BLaER1 (cell line): ENCODE measurements at regions not wholly inside any gene's neighbourhood (a gene's known extent, or its start where the extent isn't known, plus 50 kb on each side); places are given as distances from the start of the nearest gene placed in this dataset.
"Not testable (repeated sequence)": the region's sequence is repeated elsewhere in the genome, so short reads cannot be mapped to it uniquely, and the experiment has no call there.

Experiments
- H3K27ac ChIP-seq: shearing (Covaris generic); formaldehyde crosslinking; 2 replicates; pipeline ENCODE4 v1.8.1; 2022
- H3K27me3 ChIP-seq: shearing (Covaris generic); formaldehyde crosslinking; 2 replicates; pipeline ENCODE4 v1.8.1; 2022
- H3K36me3 ChIP-seq: shearing (Covaris generic); formaldehyde crosslinking; 2 replicates; pipeline ENCODE4 v1.8.1; 2022
- H3K4me1 ChIP-seq: shearing (Covaris generic); formaldehyde crosslinking; 2 replicates; pipeline ENCODE4 v1.8.1; 2022
- H3K4me2 ChIP-seq: shearing (Covaris generic); formaldehyde crosslinking; 2 replicates; pipeline ENCODE4 v1.8.1; 2022
- H3K4me3 ChIP-seq: shearing (Covaris generic); formaldehyde crosslinking; 2 replicates; pipeline ENCODE4 v1.8.1; 2022
- H3K9ac ChIP-seq: shearing (Covaris generic); formaldehyde crosslinking; 2 replicates; pipeline ENCODE4 v1.8.1; 2022
- H3K9me3 ChIP-seq: shearing (Covaris generic); formaldehyde crosslinking; 2 replicates; pipeline ENCODE4 v1.8.1; 2022
- H4K20me1 ChIP-seq: shearing (Covaris generic); formaldehyde crosslinking; 2 replicates; pipeline ENCODE4 v1.8.1; 2022
- Cebpa-rat ChIP-seq: shearing (Covaris generic); IDR thresholded peaks from 2 replicates; pipeline ENCODE4 v1.8.1; 2022

- no peak overlapping the region for H3K4me3 ChIP-seq
- no peak overlapping the region for H3K9ac ChIP-seq
- H4K20me1 ChIP-seq, result no peaks in the 10 kb centered on the region
- no peak for TF ChIP-seq Cebpa-rat
- no peak overlapping the region for H3K4me2 ChIP-seq
- H3K36me3 ChIP-seq, result no peaks in the 10 kb centered on the region
- H3K27ac ChIP-seq, result no peak overlapping the region
- no peaks in the 10 kb centered on the region for H3K9me3 ChIP-seq
- no peaks in the 10 kb centered on the region for H3K27me3 ChIP-seq
- peaks cover 8% of the 10 kb centered on the region for H3K4me1 ChIP-seq
Measured at GRCh38 chr2:118582058-118582457, 265.4 kb downstream of the EN1 start.

- no peak overlapping the region for H3K4me2 ChIP-seq
Measured at GRCh38 chr2:118580651-118581050, 266.8 kb downstream of the EN1 start.

GRCh38 chr2:118580107-118580506, 267.3 kb downstream of the EN1 start:
- no peaks in the 10 kb centered on the region for H4K20me1 ChIP-seq
- H3K4me1 ChIP-seq, result peaks cover 8% of the 10 kb centered on the region
- no peaks in the 10 kb centered on the region for H3K9me3 ChIP-seq
- no peak overlapping the region for H3K9ac ChIP-seq
- TF ChIP-seq Cebpa-rat, result no peak
- no peaks in the 10 kb centered on the region for H3K27me3 ChIP-seq
- no peak overlapping the region for H3K27ac ChIP-seq
- H3K4me3 ChIP-seq, result no peak overlapping the region
- H3K4me2 ChIP-seq, result no peak overlapping the region
- no peaks in the 10 kb centered on the region for H3K36me3 ChIP-seq

More at GRCh38 chr2:118580651-118581050, 266.8 kb downstream of the EN1 start:
- Histone ChIP-seq H3K9ac (no peak overlapping the region), H3K4me1 (peaks cover 8% of the 10 kb centered on the region), H3K27me3 (no peaks in the 10 kb centered on the region), H4K20me1 (no peaks in the 10 kb centered on the region), H3K4me3 (no peak overlapping the region), H3K9me3 (no peaks in the 10 kb centered on the region), H3K27ac (no peak overlapping the region), H3K36me3 (no peaks in the 10 kb centered on the region)
- TF ChIP-seq Cebpa-rat, result no peak

- Histone ChIP-seq H3K27ac (no peak overlapping the region), H3K4me3 (no peak overlapping the region), H3K9me3 (no peaks in the 10 kb centered on the region), H3K4me1 (peaks cover under 1% of the 10 kb centered on the region; the same call in 1 of the 2 replicates), H3K27me3 (no peaks in the 10 kb centered on the region), H3K4me2 (no peak overlapping the region), H3K36me3 (no peaks in the 10 kb centered on the region), H4K20me1 (no peaks in the 10 kb centered on the region), H3K9ac (no peak overlapping the region)
- no peak for TF ChIP-seq Cebpa-rat
Measured at GRCh38 chr2:118577202-118577601, 270.2 kb downstream of the EN1 start.

DNA sequence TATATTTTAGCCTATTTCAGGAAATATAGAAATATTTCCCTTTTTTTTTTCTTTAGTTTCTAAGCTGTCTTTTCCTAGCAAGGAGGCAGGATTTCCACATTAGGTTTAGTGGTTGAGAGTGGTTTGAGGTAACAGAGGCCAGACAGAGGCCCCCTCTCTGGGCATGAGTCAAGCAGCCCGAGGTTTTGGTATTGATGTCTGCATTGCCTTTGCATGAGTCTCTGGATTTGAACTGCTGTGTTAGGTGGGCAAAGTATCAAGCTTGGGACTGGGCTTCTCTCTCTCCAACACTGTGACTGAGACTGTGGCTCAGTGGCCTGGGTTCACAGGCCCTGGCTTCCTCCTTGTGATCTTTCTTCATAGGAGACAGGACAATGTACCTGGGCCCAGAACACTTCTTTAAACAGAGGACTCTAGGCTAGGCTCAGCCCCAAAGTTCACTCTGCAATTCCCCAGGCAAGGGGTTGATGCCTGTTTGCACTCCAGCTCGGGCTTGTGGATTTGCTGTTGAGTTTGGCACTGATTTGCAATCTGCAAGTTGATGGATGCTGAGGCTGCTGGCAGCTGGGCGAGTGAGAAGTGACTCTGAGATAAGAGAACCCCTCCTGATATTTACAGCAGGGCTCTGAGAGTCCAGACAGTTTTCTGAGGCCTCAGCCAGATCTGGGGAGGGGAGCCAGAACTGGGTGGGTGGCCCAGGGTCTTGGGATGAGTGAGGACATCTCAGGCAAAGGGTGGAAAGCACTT, 271.2 kb downstream of the EN1 start:
- no peak overlapping the region for H3K27ac ChIP-seq
- H3K4me2 ChIP-seq, result no peak overlapping the region
- no peaks in the 10 kb centered on the region for H3K36me3 ChIP-seq
- H4K20me1 ChIP-seq, result no peaks in the 10 kb centered on the region
- H3K27me3 ChIP-seq, result no peaks in the 10 kb centered on the region
- H3K9ac ChIP-seq, result no peak overlapping the region
- H3K4me3 ChIP-seq, result no peak overlapping the region
- no peaks in the 10 kb centered on the region for H3K9me3 ChIP-seq
- H3K4me1 ChIP-seq, result peaks cover 4% of the 10 kb centered on the region
- TF ChIP-seq Cebpa-rat, result no peak

- H4K20me1 ChIP-seq, H3K9ac ChIP-seq, H3K36me3 ChIP-seq, H3K4me2 ChIP-seq, H3K27me3 ChIP-seq, H3K9me3 ChIP-seq, H3K27ac ChIP-seq, H3K4me1 ChIP-seq, H3K4me3 ChIP-seq: not testable (repeated sequence)
Measured at GRCh38 chr2:118572380-118572779, 275.1 kb downstream of the EN1 start.

GRCh38 chr2:118569876-118570535, 277.4 kb downstream of the EN1 start:
- Histone ChIP-seq H3K36me3 (no peaks in the 10 kb centered on the region), H3K27ac (no peak overlapping the region), H3K9ac (no peak overlapping the region), H3K4me2 (no peak overlapping the region), H3K4me1 (peaks cover 7% of the 10 kb centered on the region), H4K20me1 (no peaks in the 10 kb centered on the region), H3K9me3 (no peaks in the 10 kb centered on the region), H3K27me3 (no peaks in the 10 kb centered on the region), H3K4me3 (no peak overlapping the region)
- TF ChIP-seq Cebpa-rat, result no peak

GRCh38 chr2:118568700-118569099, 278.7 kb downstream of the EN1 start:
- H3K4me1 ChIP-seq, result peaks cover 7% of the 10 kb centered on the region
- H4K20me1 ChIP-seq, result no peaks in the 10 kb centered on the region
- H3K9ac ChIP-seq, result no peak overlapping the region
- no peaks in the 10 kb centered on the region for H3K9me3 ChIP-seq
- TF ChIP-seq Cebpa-rat, result no peak
- no peaks in the 10 kb centered on the region for H3K27me3 ChIP-seq
- no peak overlapping the region for H3K27ac ChIP-seq
- H3K36me3 ChIP-seq, result no peaks in the 10 kb centered on the region
- H3K4me2 ChIP-seq, result no peak overlapping the region
- H3K4me3 ChIP-seq, result no peak overlapping the region

DNA sequence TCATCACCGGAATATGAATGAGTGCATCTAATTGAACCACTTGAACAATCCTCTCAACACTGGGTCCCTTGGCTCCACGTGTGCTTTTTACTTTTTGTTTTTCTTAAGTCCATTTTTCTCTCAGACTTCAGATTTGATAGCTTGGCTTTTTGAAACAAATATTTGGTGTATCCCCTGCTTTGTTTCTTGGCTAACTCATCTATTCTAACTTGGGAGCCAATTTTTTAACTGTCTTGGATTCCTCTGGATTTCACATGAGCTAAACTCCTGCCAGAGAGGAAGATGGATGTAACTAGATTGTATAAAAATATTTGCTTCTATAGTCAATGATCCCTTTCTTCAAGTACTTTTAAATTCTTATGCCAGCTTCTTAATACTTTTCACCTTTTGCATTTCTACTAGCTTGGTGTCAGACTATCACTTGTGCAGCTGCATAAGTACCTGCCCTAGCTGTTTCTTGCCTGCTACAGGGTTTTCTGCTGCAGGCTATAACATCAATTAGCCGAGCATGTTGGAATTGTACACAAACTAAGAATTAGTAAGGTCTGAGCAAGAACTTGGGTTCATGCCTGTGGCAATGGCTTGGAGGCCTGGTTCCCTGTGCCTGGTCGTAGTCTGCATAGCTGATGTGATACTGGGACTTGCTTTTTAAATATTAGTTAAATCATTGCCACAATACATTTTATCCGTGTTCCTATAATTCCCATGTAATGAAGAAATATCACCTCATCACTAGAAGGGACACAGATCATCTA, 281.5 kb downstream of the EN1 start:
- H3K9me3 ChIP-seq, result no peaks in the 10 kb centered on the region
- no peak overlapping the region for H3K9ac ChIP-seq
- no peak overlapping the region for H3K4me2 ChIP-seq
- H3K36me3 ChIP-seq, result no peaks in the 10 kb centered on the region
- H3K27me3 ChIP-seq, result no peaks in the 10 kb centered on the region
- H3K4me3 ChIP-seq, result no peak overlapping the region
- H4K20me1 ChIP-seq, result no peaks in the 10 kb centered on the region
- TF ChIP-seq Cebpa-rat, result no peak
- H3K27ac ChIP-seq, result no peak overlapping the region
- peaks cover under 1% of the 10 kb centered on the region; the same call in 1 of the 2 replicates for H3K4me1 ChIP-seq

GRCh38 chr2:118565301-118565700, 282.1 kb downstream of the EN1 start:
- H3K36me3 ChIP-seq, result no peaks in the 10 kb centered on the region
- no peaks in the 10 kb centered on the region for H4K20me1 ChIP-seq
- H3K4me3 ChIP-seq, result no peak overlapping the region
- no peaks in the 10 kb centered on the region for H3K27me3 ChIP-seq
- no peaks in the 10 kb centered on the region for H3K4me1 ChIP-seq
- H3K9ac ChIP-seq, result no peak overlapping the region
- TF ChIP-seq Cebpa-rat, result no peak
- H3K4me2 ChIP-seq, result no peak overlapping the region
- H3K27ac ChIP-seq, result no peak overlapping the region
- no peaks in the 10 kb centered on the region for H3K9me3 ChIP-seq
